NB4 (cell line): ENCODE measurements at regions not wholly inside any gene's neighbourhood (a gene's known extent, or its start where the extent isn't known, plus 50 kb on each side); places are given as distances from the start of the nearest gene placed in this dataset.

Experiments used
- CTCF ChIP-seq: IDR thresholded peaks from one replicate; pipeline ENCODE4 v1.5.1; 2012; ENCODE audit warnings: low read depth, low read length
- MAX ChIP-seq: IDR thresholded peaks from 2 replicates; pipeline ENCODE4 v1.6.1; 2011; ENCODE audit warnings: low read depth, low read length

- TF ChIP-seq CTCF (no peak), MAX (no peak)
Measured at GRCh38 chr2:120474486-120474885, 128.6 kb downstream of the INHBB start.
